HG02571 (cell line): ENCODE measurements at regions not wholly inside any gene's neighbourhood (a gene's known extent, or its start where the extent isn't known, plus 50 kb on each side); places are given as distances from the start of the nearest gene placed in this dataset.
"Not testable (repeated sequence)": the region's sequence is repeated elsewhere in the genome, so short reads cannot be mapped to it uniquely, and the experiment has no call there.

ENCODE experiments used
- ATAC-seq: cut with Tn5 transposase; IDR thresholded peaks from one replicate; pipeline ENCODE4 v1.9.1; 2021; ENCODE audit warnings: mild to moderate bottlenecking, moderate library complexity; ENCODE audit not compliant: unreplicated experiment

DNA sequence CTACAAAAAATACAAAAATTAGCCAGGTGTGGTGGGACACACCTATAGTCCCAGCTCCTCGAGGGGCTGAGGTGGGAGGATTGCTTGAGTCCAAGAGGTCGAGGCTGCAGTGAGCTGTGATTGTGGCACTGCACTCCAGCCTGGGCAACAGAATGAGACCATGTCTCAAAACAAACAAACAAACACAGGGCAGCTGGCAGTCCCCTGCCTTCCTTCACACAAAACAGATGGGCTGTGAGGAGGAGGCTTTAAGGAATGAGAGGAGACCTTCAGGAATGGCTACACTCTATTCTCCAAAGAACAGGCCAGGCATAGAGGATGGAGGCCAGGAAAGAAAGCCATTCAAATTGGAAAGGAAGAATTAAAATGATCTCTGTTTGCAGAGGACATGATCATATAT, 65.6 kb upstream of the MAML3 start:
- ATAC-seq, result no peak

DNA sequence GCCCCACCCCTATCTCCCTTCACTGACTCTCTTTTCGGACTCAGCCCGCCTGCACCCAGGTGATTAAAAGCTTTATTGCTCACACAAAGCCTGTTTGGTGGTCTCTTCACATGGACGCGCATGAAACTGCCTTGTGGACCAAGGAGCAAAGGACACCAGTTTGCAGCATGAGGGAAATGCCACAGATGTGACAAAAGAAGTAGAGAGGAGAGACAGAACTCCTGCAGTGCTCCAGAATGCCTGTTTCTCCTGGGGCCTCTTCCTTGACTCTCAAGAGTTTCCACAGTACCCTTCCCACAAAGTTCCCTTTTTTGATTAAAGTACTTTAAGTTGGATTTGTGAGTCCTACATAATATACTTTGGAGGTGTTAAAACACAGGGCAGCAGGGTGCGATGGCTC, 65.1 kb upstream of the MAML3 start:
- not testable (repeated sequence) for ATAC-seq

DNA sequence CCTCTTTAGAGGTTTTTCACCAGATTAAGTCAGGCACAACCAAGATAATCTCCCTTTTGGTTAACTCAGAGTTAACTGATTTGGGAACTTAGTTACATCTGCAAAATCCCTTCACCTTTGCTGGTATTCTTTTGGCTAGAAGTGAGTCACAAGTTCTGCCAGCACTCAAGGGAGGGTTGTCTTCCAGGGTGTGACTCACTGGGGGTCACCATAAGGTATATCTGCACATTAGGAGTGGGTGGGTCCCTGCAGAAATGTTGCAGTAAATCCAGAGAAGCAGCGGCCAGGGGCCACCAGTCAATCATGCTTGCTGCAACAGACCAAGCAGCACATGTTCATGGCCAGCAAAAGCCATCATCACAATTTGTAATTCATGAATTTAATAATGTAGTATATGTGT, 59.8 kb upstream of the MAML3 start:
- ATAC-seq, result no peak

- no peak for ATAC-seq
These were observed 59.1 kb upstream of the MAML3 start for GRCh38 chr4:140213116-140213515.

- ATAC-seq, result no peak
These were observed 58.7 kb upstream of the MAML3 start for GRCh38 chr4:140212646-140213045.

- ATAC-seq, result no peak
These were observed 58.2 kb upstream of the MAML3 start for GRCh38 chr4:140212194-140212593.

DNA sequence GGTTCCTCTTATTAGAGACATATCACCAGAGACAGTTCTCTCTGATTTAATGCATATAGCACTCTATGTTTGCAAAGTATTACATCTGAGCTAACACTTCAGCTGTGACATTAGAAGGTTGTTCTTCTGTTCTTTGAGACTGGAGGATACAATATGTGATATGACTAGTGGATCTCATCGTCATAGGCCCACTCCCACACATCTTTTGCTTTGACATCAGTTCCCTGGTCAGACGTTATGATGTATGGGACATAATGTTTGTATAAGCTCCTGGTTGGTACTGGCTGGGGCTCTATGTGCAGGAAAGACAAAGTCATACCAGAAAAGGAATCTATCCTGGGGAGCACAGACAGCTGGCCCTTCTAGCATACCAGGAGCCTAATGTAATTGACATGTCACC, 57.7 kb upstream of the MAML3 start:
- no peak for ATAC-seq

- ATAC-seq, result no peak
These were observed 57.2 kb upstream of the MAML3 start for GRCh38 chr4:140211161-140211560.

DNA sequence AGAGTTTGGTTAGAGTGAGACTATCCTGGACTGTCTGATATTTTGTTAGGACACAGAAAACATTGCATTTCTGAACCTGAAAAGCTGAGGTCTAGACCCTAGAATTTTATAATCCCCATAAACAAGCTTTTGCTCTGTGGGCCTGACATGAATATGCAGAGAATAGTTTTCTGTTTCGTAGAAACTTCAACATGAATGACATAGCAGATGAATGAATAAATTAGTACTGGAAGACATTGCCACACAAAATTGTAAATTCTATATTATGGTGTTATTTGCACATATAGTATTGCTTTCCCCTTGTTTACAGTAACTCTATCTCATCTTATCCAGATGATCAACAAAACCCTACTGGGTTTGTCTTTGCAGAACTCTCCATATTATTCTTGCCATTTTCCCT, 54.9 kb upstream of the MAML3 start:
- ATAC-seq, result no peak
